IMR-90 (cell line): ENCODE measurements at regions not wholly inside any gene's neighbourhood (a gene's known extent, or its start where the extent isn't known, plus 50 kb on each side); places are given as distances from the start of the nearest gene placed in this dataset.

Experiments used
- ATAC-seq: fragments of 200-7000 bp; cut with Tn5 transposase; 2 replicates; pipeline ENCODE4 v1.9.1; 2020; ENCODE audit warnings: low read depth, mild to moderate bottlenecking, moderate library complexity
- BruUV-seq: library from RNA; stranded (reverse); fragments of 400-500 nt; replicated peaks from 2 replicates; lab custom pipeline; 2021; lab: Mats Ljungman, UMichigan
- CTCF ChIA-PET: fragments of 300-600 bp; formaldehyde crosslinking; extraction: SDS; loops from one replicate; lab custom pipeline; 2021; ENCODE audit warnings: antibody characterized with exemption; lab: Yijun Ruan, JAX
- POLR2A ChIA-PET: fragments of 300-600 bp; sonication (Branson Sonifier 250); formaldehyde crosslinking; loops from one replicate; lab custom pipeline; 2022; ENCODE audit warnings: antibody characterized with exemption; ENCODE audit not compliant: unreplicated experiment; lab: Charles Lee
- DNase-seq: peaks from one replicate; pipeline ENCODE4 v3.0.0; 2013
- H2AFZ ChIP-seq: replicated peaks from 2 replicates; pipeline ENCODE3; 2013; ENCODE audit warnings: low read length, mild to moderate bottlenecking; ENCODE audit not compliant: poor library complexity
- H2AK5ac ChIP-seq: 2 replicates; pipeline ENCODE4 v1.6.1; 2013; ENCODE audit warnings: low read depth, low read length, inconsistent platforms
- H2AK9ac ChIP-seq: replicated peaks from 2 replicates; pipeline ENCODE3; 2013; ENCODE audit warnings: mild to moderate bottlenecking, low read depth, low read length, moderate library complexity; ENCODE audit not compliant: poor library complexity
- H2BK120ac ChIP-seq: 2 replicates; pipeline ENCODE4 v1.6.1; 2013; ENCODE audit warnings: low read depth, low read length, inconsistent platforms
- H2BK15ac ChIP-seq: 3 replicates; pipeline ENCODE4 v1.6.1; 2013; ENCODE audit warnings: low read depth, low read length, inconsistent platforms
- H2BK20ac ChIP-seq: 2 replicates; pipeline ENCODE4 v1.6.1; 2013; ENCODE audit warnings: low read depth, mild to moderate bottlenecking, inconsistent platforms, low read length, moderate library complexity
- H2BK5ac ChIP-seq: 2 replicates; pipeline ENCODE4 v1.6.1; 2013; ENCODE audit warnings: mild to moderate bottlenecking, low read depth, low read length, inconsistent platforms; ENCODE audit not compliant: poor library complexity, severe bottlenecking
- H3K14ac ChIP-seq: replicated peaks from 2 replicates; pipeline ENCODE4 v1.6.1; 2013; ENCODE audit warnings: low read depth, low read length, inconsistent platforms
- H3K18ac ChIP-seq: 2 replicates; pipeline ENCODE4 v1.6.1; 2013; ENCODE audit warnings: low read depth, low read length, control low read depth
- H3K23ac ChIP-seq: 2 replicates; pipeline ENCODE4 v1.6.1; 2013; ENCODE audit warnings: low read depth, low read length, inconsistent platforms
- H3K27ac ChIP-seq: 2 replicates; pipeline ENCODE4 v1.5.1; 2013; ENCODE audit warnings: mild to moderate bottlenecking, control low read depth, low read length; ENCODE audit not compliant: insufficient read depth
- H3K27me3 ChIP-seq: 2 replicates; pipeline ENCODE4 v1.6.1; 2013; ENCODE audit warnings: low read length; ENCODE audit not compliant: control insufficient read depth, insufficient read depth
- H3K36me3 ChIP-seq: 2 replicates; pipeline ENCODE4 v1.6.1; 2013; ENCODE audit warnings: low read length, mixed read lengths; ENCODE audit not compliant: control insufficient read depth, insufficient read depth
- H3K4ac ChIP-seq: 2 replicates; pipeline ENCODE4 v1.6.1; 2013; ENCODE audit warnings: low read depth, low read length, inconsistent platforms
- H3K4me1 ChIP-seq: 2 replicates; pipeline ENCODE4 v1.6.1; 2013; ENCODE audit warnings: low read length, mixed read lengths; ENCODE audit not compliant: control insufficient read depth, insufficient read depth
- H3K4me2 ChIP-seq: 2 replicates; pipeline ENCODE4 v1.6.1; 2013; ENCODE audit warnings: low read depth, mild to moderate bottlenecking, control low read depth, low read length, moderate library complexity
- H3K4me3 ChIP-seq: 2 replicates; pipeline ENCODE4 v1.5.1; 2013; ENCODE audit warnings: low read depth, mild to moderate bottlenecking, control low read depth, low read length, moderate library complexity; ENCODE audit not compliant: insufficient read depth
- H3K56ac ChIP-seq: 2 replicates; pipeline ENCODE4 v1.6.1; 2013; ENCODE audit warnings: low read length, inconsistent platforms; ENCODE audit not compliant: insufficient read depth; ENCODE audit errors: extremely low read depth
- H3K79me1 ChIP-seq, 2 experiments: 2 replicates each; pipeline ENCODE4 v1.6.1; 2013; ENCODE audit warnings: low read length in 2 of 2, inconsistent platforms in 1 of 2, low read depth in 1 of 2
- H3K9ac ChIP-seq: 2 replicates; pipeline ENCODE4 v1.6.1; 2013; ENCODE audit warnings: low read depth, low read length, control low read depth
- H3K9me1 ChIP-seq: 2 replicates; pipeline ENCODE4 v1.6.1; 2013; ENCODE audit warnings: low read length, inconsistent platforms; ENCODE audit not compliant: insufficient read depth
- H3K9me3 ChIP-seq: 2 replicates; pipeline ENCODE4 v1.6.1; 2013; ENCODE audit warnings: low read length; ENCODE audit not compliant: control insufficient read depth, insufficient read depth
- H4K20me1 ChIP-seq: 2 replicates; pipeline ENCODE4 v1.6.1; 2013; ENCODE audit warnings: low read length, inconsistent platforms; ENCODE audit not compliant: insufficient read depth
- H4K5ac ChIP-seq: 2 replicates; pipeline ENCODE4 v1.6.1; 2013; ENCODE audit warnings: mild to moderate bottlenecking, low read depth, low read length, control low read depth
- H4K8ac ChIP-seq, 2 experiments: 2 replicates each; pipeline ENCODE4 v1.6.1; 2013; ENCODE audit warnings: low read depth in 2 of 2, low read length in 2 of 2, control low read depth in 1 of 2, inconsistent platforms in 1 of 2
- H4K91ac ChIP-seq: 2 replicates; pipeline ENCODE4 v1.6.1; 2013; ENCODE audit warnings: low read depth, low read length, inconsistent platforms; ENCODE audit not compliant: insufficient read depth
- CEBPB ChIP-seq: IDR thresholded peaks from 2 replicates; pipeline ENCODE4 v1.6.1; 2012; ENCODE audit warnings: low read depth, low read length, improper control_type of control experiment
- MAFK ChIP-seq: IDR thresholded peaks from 2 replicates; pipeline ENCODE4 v1.6.1; 2012; ENCODE audit warnings: low read depth, low read length, improper control_type of control experiment
- NFE2L2 ChIP-seq: fragments of 150-350 bp; IDR thresholded peaks from 2 replicates; pipeline ENCODE4 v1.6.1; 2016; ENCODE audit warnings: low read depth, mild to moderate bottlenecking, low read length
- RAD21 ChIP-seq: IDR thresholded peaks from 2 replicates; pipeline ENCODE4 v1.6.1; 2012; ENCODE audit warnings: low read length, improper control_type of control experiment
- RFX5 ChIP-seq: IDR thresholded peaks from 2 replicates; pipeline ENCODE4 v1.8.0; 2012; ENCODE audit warnings: low read depth, mild to moderate bottlenecking, low read length, moderate library complexity
- WGBS, 2 experiments: methylation state at CpG; one replicate each; pipeline versions ENCODE4 v1.1.5 to v1.1.7; 2013; ENCODE audit warnings: missing lambda C conversion rate in 2 of 2; ENCODE audit not compliant: insufficient read length in 1 of 2; ENCODE audit errors: extremely low coverage in 2 of 2; 5-methylcytosine and 5-hydroxymethylcytosine counted together
- dilution Hi-C: fragments of 300-500 bp; cut with HindIII; formaldehyde crosslinking; loops from one replicate; pipeline ENCODE4 v1.14.3; 2018; ENCODE audit warnings: low sequenced_read_pairs; ENCODE audit not compliant: unreplicated experiment
- in situ Hi-C: fragments of 300-500 bp; cut with MboI; formaldehyde crosslinking; loops from 3 replicates; pipeline ENCODE4 v1.14.3; 2019; ENCODE audit warnings: low sequenced_read_pairs, inconsistent platforms, mixed read lengths
- intact Hi-C: fragments of 100-400 bp; cut with micrococcal nuclease; formaldehyde crosslinking; loops from 2 replicates; pipeline ENCODE4 v1.10.0; 2022
- TF ChIP-seq, protein P1 (sequence below): fragments of 150-350 bp; IDR thresholded peaks from 2 replicates; pipeline ENCODE4 v1.6.1; 2017; ENCODE audit warnings: mild to moderate bottlenecking, antibody characterized with exemption, low read length, low read depth
- TF ChIP-seq, protein P2 (sequence below): fragments of 150-350 bp; IDR thresholded peaks from 2 replicates; pipeline ENCODE4 v1.6.1; 2016; ENCODE audit warnings: low read depth, mild to moderate bottlenecking, low read length, moderate library complexity, borderline replicate concordance
- TF ChIP-seq, protein P3 (sequence below): conservative IDR thresholded peaks from 2 replicates; pipeline ENCODE4 v1.5.1; 2012; ENCODE audit warnings: mild to moderate bottlenecking, low read depth, low read length, improper control_type of control experiment

DNA sequence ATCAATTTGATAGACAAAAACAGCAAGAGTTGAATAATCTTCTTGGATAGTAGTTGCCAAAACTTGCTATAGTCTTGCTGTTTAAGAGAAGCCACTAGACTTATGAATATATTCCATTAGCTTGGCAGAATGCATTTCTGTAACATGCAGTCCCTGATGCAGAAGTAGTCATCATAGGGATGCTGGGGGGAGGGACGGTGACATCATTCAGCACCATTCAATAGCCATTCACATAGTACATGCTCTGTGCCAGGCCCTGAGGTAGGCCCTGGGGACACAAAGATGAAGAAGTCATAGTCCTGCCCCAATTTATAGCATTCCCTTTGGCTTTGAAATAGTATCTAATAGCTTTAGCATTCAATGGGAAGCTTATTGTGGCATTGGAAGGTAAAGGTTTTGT, 185.5 kb upstream of the AFF2 start:
- no peak overlapping the region for H3K4ac ChIP-seq
- no peak overlapping the region for H2AFZ ChIP-seq
- no peak overlapping the region for H3K4me2 ChIP-seq
- H2AK5ac ChIP-seq, result no peak overlapping the region
- H4K8ac ChIP-seq, result no peak overlapping the region
- no peak overlapping the region for H3K9ac ChIP-seq
- no peak overlapping the region for H2BK5ac ChIP-seq
- no peak overlapping the region for H2BK120ac ChIP-seq
- H3K9me1 ChIP-seq, result no peaks in the 10 kb centered on the region
- dilution Hi-C loops (no loop called here), in situ Hi-C loops (no loop called here), intact Hi-C loops (no loop called here)
- no CpG with 5 or more reads among the region's 1 CpG for WGBS, 2 experiments
- no peak overlapping the region for H2AK9ac ChIP-seq
- no peaks in the 10 kb centered on the region for H3K36me3 ChIP-seq
- H3K27ac ChIP-seq, result no peak overlapping the region
- no peaks in the 10 kb centered on the region for H3K4me1 ChIP-seq
- DNase-seq, result no peak
- H4K5ac ChIP-seq, result no peak overlapping the region
- no peak overlapping the region for H3K56ac ChIP-seq
- BruUV-seq, result no TSS peak
- TF ChIP-seq, protein P1, sequence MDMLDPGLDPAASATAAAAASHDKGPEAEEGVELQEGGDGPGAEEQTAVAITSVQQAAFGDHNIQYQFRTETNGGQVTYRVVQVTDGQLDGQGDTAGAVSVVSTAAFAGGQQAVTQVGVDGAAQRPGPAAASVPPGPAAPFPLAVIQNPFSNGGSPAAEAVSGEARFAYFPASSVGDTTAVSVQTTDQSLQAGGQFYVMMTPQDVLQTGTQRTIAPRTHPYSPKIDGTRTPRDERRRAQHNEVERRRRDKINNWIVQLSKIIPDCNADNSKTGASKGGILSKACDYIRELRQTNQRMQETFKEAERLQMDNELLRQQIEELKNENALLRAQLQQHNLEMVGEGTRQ, result no peak
- TF ChIP-seq CEBPB, result no peak
- TF ChIP-seq, protein P2, sequence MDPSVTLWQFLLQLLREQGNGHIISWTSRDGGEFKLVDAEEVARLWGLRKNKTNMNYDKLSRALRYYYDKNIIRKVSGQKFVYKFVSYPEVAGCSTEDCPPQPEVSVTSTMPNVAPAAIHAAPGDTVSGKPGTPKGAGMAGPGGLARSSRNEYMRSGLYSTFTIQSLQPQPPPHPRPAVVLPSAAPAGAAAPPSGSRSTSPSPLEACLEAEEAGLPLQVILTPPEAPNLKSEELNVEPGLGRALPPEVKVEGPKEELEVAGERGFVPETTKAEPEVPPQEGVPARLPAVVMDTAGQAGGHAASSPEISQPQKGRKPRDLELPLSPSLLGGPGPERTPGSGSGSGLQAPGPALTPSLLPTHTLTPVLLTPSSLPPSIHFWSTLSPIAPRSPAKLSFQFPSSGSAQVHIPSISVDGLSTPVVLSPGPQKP, result no peak
- no peak for TF ChIP-seq NFE2L2
- TF ChIP-seq RFX5, result no peak
- no peak for TF ChIP-seq RAD21
- no peak for TF ChIP-seq MAFK
- TF ChIP-seq, protein P3, sequence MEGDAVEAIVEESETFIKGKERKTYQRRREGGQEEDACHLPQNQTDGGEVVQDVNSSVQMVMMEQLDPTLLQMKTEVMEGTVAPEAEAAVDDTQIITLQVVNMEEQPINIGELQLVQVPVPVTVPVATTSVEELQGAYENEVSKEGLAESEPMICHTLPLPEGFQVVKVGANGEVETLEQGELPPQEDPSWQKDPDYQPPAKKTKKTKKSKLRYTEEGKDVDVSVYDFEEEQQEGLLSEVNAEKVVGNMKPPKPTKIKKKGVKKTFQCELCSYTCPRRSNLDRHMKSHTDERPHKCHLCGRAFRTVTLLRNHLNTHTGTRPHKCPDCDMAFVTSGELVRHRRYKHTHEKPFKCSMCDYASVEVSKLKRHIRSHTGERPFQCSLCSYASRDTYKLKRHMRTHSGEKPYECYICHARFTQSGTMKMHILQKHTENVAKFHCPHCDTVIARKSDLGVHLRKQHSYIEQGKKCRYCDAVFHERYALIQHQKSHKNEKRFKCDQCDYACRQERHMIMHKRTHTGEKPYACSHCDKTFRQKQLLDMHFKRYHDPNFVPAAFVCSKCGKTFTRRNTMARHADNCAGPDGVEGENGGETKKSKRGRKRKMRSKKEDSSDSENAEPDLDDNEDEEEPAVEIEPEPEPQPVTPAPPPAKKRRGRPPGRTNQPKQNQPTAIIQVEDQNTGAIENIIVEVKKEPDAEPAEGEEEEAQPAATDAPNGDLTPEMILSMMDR, result no peak
- no peaks in the 10 kb centered on the region for H4K20me1 ChIP-seq
- ChIA-PET POLR2A (no interaction called here), CTCF (no interaction called here)
- H3K4me3 ChIP-seq, result no peak overlapping the region
- no peak overlapping the region for H3K18ac ChIP-seq
- H3K27me3 ChIP-seq, result no peaks in the 10 kb centered on the region
- no peak overlapping the region for H4K91ac ChIP-seq
- H3K9me3 ChIP-seq, result peaks cover 6% of the 10 kb centered on the region; the same call in 1 of the 2 replicates
- H2BK20ac ChIP-seq, result no peak overlapping the region
- no peak overlapping the region for H2BK15ac ChIP-seq
- no peak overlapping the region for H3K23ac ChIP-seq
- no peaks in the 10 kb centered on the region for H3K79me1 ChIP-seq
- no peak for ATAC-seq
- no peak overlapping the region for H3K14ac ChIP-seq
